ENCODE measurements at regions not wholly inside any gene's neighbourhood (a gene's known extent, or its start where the extent isn't known, plus 50 kb on each side); places are given as distances from the start of the nearest gene placed in this dataset.

DNA sequence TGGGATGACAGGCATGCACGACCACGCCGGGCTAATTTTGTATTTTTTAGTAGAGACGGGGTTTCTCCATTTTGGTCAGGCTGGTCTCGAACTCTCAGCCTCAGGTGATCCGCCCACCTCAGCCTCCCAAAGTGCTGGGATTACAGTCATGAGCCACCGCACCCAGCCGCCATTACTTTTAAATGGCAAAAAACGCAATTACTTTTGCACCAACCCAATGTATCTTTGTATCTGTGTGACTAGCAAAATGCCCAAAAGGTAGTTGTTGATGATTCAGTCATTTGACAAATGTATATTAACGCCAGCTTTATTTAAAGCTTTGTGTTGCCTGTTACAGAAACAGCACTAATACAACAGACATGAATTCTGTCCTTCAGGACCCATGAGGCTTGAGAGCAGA is 216.9 kb upstream of the FMN2 start:
- DNase-seq (ENCODE audit: low read depth): no peak
- in situ Hi-C loops (cut with HindIII; ENCODE audit: low pct_unique_long_range_greater_than_20kb, low sequenced_read_pairs): no loop called here

- in situ Hi-C loops (cut with HindIII; ENCODE audit: low pct_unique_long_range_greater_than_20kb, low sequenced_read_pairs): no loop called here
- peak; percentile 33 for DNase-seq (ENCODE audit: low read depth)
Measured at GRCh38 chr1:239879321-239880170, 212.1 kb upstream of the FMN2 start.

DNA sequence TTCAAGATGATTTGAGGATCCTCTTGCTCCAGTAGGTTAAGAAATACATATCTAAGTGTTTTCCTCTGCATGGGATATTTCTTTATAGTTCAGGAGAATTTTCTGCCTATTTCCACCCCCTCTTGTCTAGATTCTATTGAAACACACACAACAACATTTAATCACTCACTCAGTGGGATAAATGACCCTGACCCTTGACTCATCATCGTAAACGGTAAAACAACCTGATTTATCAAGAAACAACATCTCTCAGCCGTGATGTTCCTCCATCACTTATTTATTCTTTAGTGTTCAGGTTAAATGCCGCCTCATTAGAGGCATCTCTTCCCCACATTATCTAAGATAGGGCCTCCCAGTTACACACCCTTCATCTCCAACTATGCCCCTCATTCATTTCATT is 208.7 kb upstream of the FMN2 start:
- in situ Hi-C loops (cut with HindIII; ENCODE audit: low pct_unique_long_range_greater_than_20kb, low sequenced_read_pairs): no loop called here
- no peak for DNase-seq (ENCODE audit: low read depth)

GRCh38 chr1:239884796-239885195 is 206.9 kb upstream of the FMN2 start:
- in situ Hi-C loops (cut with HindIII; ENCODE audit: low pct_unique_long_range_greater_than_20kb, low sequenced_read_pairs): no loop called here
- DNase-seq (ENCODE audit: low read depth): no peak

DNA sequence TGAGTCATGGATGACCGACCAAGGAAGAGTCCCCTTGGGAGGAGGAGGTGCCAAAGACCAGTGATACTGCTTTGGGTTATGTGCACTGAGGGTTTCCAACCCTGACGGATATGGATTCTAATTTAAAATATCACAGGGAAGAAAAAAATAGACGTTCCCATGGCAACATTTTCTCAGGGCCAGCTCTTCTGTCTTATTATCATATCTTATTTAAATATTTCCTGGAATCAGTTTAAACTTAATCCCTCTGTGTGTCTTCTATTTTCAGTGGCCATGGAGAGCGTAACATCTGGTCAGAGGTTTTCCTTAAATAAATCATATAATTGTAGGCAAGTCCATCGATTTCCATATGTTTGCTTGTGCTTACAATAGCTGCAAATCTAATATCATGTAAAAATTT is 205.4 kb upstream of the FMN2 start:
- in situ Hi-C loops (cut with HindIII; ENCODE audit: low pct_unique_long_range_greater_than_20kb, low sequenced_read_pairs): no loop called here
- DNase-seq (ENCODE audit: low read depth): no peak

GRCh38 chr1:239888639-239889038 is 203.0 kb upstream of the FMN2 start:
- DNase-seq (ENCODE audit: low read depth): no peak
- in situ Hi-C loops (cut with HindIII; ENCODE audit: low pct_unique_long_range_greater_than_20kb, low sequenced_read_pairs): no loop called here

DNA sequence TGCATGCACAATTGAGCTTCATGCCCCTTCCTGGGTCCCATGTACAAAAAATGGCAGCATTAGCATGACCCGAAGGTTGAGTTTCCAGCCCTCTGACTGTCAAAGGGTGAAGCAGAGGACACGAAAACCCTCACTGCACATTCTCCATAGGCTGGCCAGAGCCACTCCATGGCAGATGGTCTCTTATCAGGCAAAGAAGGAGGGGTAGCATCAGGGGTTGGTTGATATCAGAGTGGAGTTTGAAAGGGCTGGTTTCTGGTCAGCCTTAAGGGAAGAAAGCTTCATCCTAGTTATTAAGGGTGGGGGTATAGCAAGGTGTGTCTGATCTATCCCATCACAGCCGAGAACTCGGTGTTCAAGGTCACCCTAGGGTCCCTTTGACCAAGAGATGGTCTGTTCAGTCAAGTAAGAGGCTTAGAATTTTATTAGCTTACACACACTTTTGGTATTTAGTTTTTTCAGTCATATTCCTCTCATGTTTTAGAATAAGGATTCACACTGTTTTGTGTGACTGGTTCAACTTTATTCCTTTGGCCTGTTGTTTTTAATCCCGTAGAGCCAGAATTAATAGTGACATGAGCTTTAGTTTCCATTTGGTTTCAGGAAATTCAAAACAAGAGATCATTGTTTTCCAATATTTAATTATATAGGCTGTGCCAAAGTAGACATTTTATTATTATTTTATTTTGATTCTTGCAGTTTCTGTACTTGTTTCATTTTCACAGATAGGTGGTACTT is 199.9 kb upstream of the FMN2 start:
- in situ Hi-C loops (cut with HindIII; ENCODE audit: low pct_unique_long_range_greater_than_20kb, low sequenced_read_pairs): no loop called here
- no peak for DNase-seq (ENCODE audit: low read depth)

DNA sequence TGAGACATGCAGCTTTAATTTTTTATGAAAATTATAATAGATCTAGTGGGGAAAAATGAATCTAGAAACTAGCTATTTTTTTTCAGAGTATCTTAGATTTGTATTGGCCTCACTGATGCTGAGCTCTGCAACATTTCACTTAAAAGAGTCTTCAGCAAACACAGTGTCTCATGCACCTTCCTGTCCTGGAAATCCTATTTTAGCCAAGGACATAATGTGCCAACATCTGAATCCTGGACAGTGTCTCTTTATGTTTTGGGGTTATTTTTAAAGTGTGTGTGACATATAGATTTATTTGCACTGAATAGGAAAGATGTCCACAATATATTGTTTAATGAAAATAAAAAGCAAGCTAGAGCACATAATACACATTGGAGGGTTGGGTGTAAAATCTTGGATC is 199.1 kb upstream of the FMN2 start:
- in situ Hi-C loops (cut with HindIII; ENCODE audit: low pct_unique_long_range_greater_than_20kb, low sequenced_read_pairs): no loop called here

DNA sequence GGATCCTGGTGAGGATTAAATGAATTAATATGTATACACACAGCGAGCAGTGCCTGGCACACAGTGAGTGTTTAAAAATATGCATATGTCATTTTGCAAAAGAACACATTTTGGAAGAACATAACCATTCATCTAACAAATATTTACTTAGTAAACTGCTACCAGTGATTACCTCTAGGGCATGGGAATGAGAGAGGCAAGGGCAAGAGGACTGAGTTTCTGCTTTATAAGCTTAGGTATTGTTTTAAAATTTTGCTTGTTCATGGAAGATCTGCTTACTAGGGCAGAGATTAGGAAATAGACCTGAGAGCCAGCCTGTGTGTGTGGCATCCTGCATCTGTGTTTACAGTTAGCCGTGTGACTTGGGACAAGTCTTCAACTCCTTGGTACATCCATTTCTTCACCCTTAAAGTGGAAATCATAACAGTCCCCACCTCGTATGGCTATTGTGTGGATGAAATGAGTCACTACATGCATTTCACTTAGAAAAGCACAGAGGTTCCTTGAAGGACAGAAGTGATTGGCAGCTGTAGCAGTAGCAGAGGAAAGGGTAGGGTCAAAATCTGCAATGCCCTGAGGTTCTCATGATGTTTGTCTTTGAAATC is 198.5 kb upstream of the FMN2 start:
- in situ Hi-C loops (cut with HindIII; ENCODE audit: low pct_unique_long_range_greater_than_20kb, low sequenced_read_pairs): no loop called here
- DNase-seq (ENCODE audit: low read depth): peak; percentile 28

More for the DNA sequence above, 199.1 kb upstream of the FMN2 start:
- no peak for DNase-seq (ENCODE audit: low read depth)

- in situ Hi-C loops (cut with HindIII; ENCODE audit: low pct_unique_long_range_greater_than_20kb, low sequenced_read_pairs): no loop called here
- no peak for DNase-seq (ENCODE audit: low read depth)
Measured at GRCh38 chr1:239896569-239896968, 195.1 kb upstream of the FMN2 start.

- no peak for DNase-seq (ENCODE audit: low read depth)
- in situ Hi-C loops (cut with HindIII; ENCODE audit: low pct_unique_long_range_greater_than_20kb, low sequenced_read_pairs): no loop called here
Measured at GRCh38 chr1:239896980-239897379, 194.7 kb upstream of the FMN2 start.

GRCh38 chr1:239897458-239897857 is 194.2 kb upstream of the FMN2 start:
- no peak for DNase-seq (ENCODE audit: low read depth)
- in situ Hi-C loops (cut with HindIII; ENCODE audit: low pct_unique_long_range_greater_than_20kb, low sequenced_read_pairs): no loop called here

DNA sequence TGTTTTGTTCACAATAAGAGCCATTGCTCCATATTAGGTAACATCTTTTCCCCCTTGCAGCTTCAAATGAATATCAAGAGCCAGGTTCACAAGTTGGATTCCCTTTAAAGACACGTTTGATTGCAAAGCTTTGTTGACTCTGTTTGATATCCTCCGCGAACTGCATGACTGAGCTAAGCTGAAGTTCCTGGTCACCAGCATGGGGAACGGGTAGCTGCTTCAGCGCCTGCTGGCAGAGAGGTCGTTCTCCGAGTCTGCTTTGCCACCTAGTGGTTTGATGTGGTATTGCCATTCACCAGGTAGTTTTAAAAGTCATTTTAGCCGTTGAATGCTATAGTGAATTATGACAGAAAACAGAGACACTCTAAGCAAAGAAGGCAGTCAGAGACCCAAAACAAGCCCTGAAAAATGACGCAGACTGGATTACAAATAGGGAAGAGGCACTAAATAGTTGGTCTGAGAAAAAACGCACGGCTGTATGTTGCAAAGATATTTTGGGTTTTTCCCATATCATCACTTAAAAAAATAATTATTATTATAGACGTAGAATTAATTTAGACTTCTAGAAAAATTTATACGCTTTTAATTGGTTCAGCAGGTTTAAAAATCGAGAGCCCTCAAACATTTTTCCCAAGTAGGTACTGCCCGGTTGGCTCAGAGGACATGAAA is 193.5 kb upstream of the FMN2 start:
- peak; percentile 70 for DNase-seq (ENCODE audit: low read depth)
- in situ Hi-C loops (cut with HindIII; ENCODE audit: low pct_unique_long_range_greater_than_20kb, low sequenced_read_pairs): no loop called here

GRCh38 chr1:239899747-239900146 is 191.9 kb upstream of the FMN2 start:
- no peak for DNase-seq (ENCODE audit: low read depth)
- in situ Hi-C loops (cut with HindIII; ENCODE audit: low pct_unique_long_range_greater_than_20kb, low sequenced_read_pairs): no loop called here

- DNase-seq (ENCODE audit: low read depth): no peak
- in situ Hi-C loops (cut with HindIII; ENCODE audit: low pct_unique_long_range_greater_than_20kb, low sequenced_read_pairs): no loop called here
Measured at GRCh38 chr1:239906394-239906793, 185.3 kb upstream of the FMN2 start.

GRCh38 chr1:239909898-239910297 is 181.8 kb upstream of the FMN2 start:
- DNase-seq (ENCODE audit: low read depth): no peak
- in situ Hi-C loops (cut with HindIII; ENCODE audit: low pct_unique_long_range_greater_than_20kb, low sequenced_read_pairs): no loop called here

GRCh38 chr1:239912471-239912870 is 179.2 kb upstream of the FMN2 start:
- no peak for DNase-seq (ENCODE audit: low read depth)
- in situ Hi-C loops (cut with HindIII; ENCODE audit: low pct_unique_long_range_greater_than_20kb, low sequenced_read_pairs): no loop called here

DNA sequence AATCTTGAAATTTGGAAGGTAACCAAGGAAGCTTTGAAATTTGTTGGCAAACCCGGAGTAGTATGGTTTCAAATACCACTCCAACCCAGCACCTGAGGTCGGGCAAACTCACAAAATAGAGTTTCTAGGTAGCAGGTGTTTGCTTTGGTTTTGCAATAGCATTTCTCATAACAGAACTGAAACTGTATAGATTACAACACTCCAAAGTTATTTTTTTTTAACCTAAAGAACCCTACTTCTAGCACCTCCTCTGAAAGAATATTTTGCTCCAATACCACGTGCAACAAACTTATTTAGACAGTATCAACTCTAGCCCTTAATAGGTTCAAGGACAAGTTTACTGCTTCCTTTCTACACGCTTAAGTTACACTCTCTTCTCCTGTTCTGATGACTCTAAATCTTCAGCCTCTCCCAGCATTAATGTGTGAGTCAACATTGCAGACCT is 178.5 kb upstream of the FMN2 start:
- in situ Hi-C loops (cut with HindIII; ENCODE audit: low pct_unique_long_range_greater_than_20kb, low sequenced_read_pairs): no loop called here
- DNase-seq (ENCODE audit: low read depth): no peak

GRCh38 chr1:239914751-239915231 is 176.9 kb upstream of the FMN2 start:
- in situ Hi-C loops (cut with HindIII; ENCODE audit: low pct_unique_long_range_greater_than_20kb, low sequenced_read_pairs): no loop called here

More at GRCh38 chr1:239914751-239915231, 176.9 kb upstream of the FMN2 start:
- DNase-seq (ENCODE audit: low read depth): peak; percentile 45

All from Caki2 (cell line).